ENCODE measurements at regions not wholly inside any gene's neighbourhood (a gene's known extent, or its start where the extent isn't known, plus 50 kb on each side); places are given as distances from the start of the nearest gene placed in this dataset.

- TF ChIP-seq CTCF (IDR thresholded peaks at IDR 0.05; ENCODE audit: low read depth, low read length): no peak
- CTCF ChIA-PET: no interaction called here
- Histone ChIP-seq H3K9me3 (ENCODE audit: control insufficient read depth, insufficient read depth, low read length) (no peaks in the 10 kb centered on the region), H3K27me3 (ENCODE audit: control insufficient read depth, insufficient read depth, low read length) (no peaks in the 10 kb centered on the region), H3K4me3 (ENCODE audit: low read depth, low read length) (no peak overlapping the region), H3K27ac (ENCODE audit: low read depth, low read length) (no peak overlapping the region)
- POLR2A ChIA-PET: no interaction called here
- no peak for DNase-seq (ENCODE audit: low read depth, low spot score)
Measured at GRCh38 chr3:144931590-144931989, 960.0 kb downstream of the DIPK2A start.

- POLR2A ChIA-PET: no interaction called here
- no peak for DNase-seq (ENCODE audit: low read depth, low spot score)
- H3K27ac ChIP-seq (ENCODE audit: low read depth, low read length): no peak overlapping the region
- H3K4me3 ChIP-seq (ENCODE audit: low read depth, low read length): no peak overlapping the region
- no peaks in the 10 kb centered on the region for H3K9me3 ChIP-seq (ENCODE audit: control insufficient read depth, insufficient read depth, low read length)
- CTCF ChIA-PET: no interaction called here
- no peaks in the 10 kb centered on the region for H3K27me3 ChIP-seq (ENCODE audit: control insufficient read depth, insufficient read depth, low read length)
- TF ChIP-seq CTCF (IDR thresholded peaks at IDR 0.05; ENCODE audit: low read depth, low read length): no peak
Measured at GRCh38 chr3:144942093-144942837, 970.6 kb downstream of the DIPK2A start.

GRCh38 chr3:144942838-144943197 lies 971.2 kb downstream of the DIPK2A start:
- H3K27ac ChIP-seq (ENCODE audit: low read depth, low read length): no peak overlapping the region
- no peaks in the 10 kb centered on the region for H3K27me3 ChIP-seq (ENCODE audit: control insufficient read depth, insufficient read depth, low read length)
- ChIA-PET CTCF (no interaction called here), POLR2A (no interaction called here)
- no peaks in the 10 kb centered on the region for H3K9me3 ChIP-seq (ENCODE audit: control insufficient read depth, insufficient read depth, low read length)
- no peak for TF ChIP-seq CTCF (IDR thresholded peaks at IDR 0.05; ENCODE audit: low read depth, low read length)
- no peak overlapping the region for H3K4me3 ChIP-seq (ENCODE audit: low read depth, low read length)
- DNase-seq (ENCODE audit: low read depth, low spot score): no peak

GRCh38 chr3:144947895-144948294 lies 976.3 kb downstream of the DIPK2A start:
- H3K27me3 ChIP-seq (ENCODE audit: control insufficient read depth, insufficient read depth, low read length): no peaks in the 10 kb centered on the region
- ChIA-PET POLR2A (no interaction called here), CTCF (no interaction called here)
- DNase-seq (ENCODE audit: low read depth, low spot score): no peak
- H3K9me3 ChIP-seq (ENCODE audit: control insufficient read depth, insufficient read depth, low read length): no peaks in the 10 kb centered on the region
- no peak for TF ChIP-seq CTCF (IDR thresholded peaks at IDR 0.05; ENCODE audit: low read depth, low read length)
- no peak overlapping the region for H3K27ac ChIP-seq (ENCODE audit: low read depth, low read length)
- H3K4me3 ChIP-seq (ENCODE audit: low read depth, low read length): no peak overlapping the region

- TF ChIP-seq CTCF (IDR thresholded peaks at IDR 0.05; ENCODE audit: low read depth, low read length): no peak
- ChIA-PET CTCF (no interaction called here), POLR2A (no interaction called here)
- Histone ChIP-seq H3K27ac (ENCODE audit: low read depth, low read length) (no peak overlapping the region), H3K27me3 (ENCODE audit: control insufficient read depth, insufficient read depth, low read length) (no peaks in the 10 kb centered on the region), H3K4me3 (ENCODE audit: low read depth, low read length) (no peak overlapping the region), H3K9me3 (ENCODE audit: control insufficient read depth, insufficient read depth, low read length) (no peaks in the 10 kb centered on the region)
- no peak for DNase-seq (ENCODE audit: low read depth, low spot score)
Measured at GRCh38 chr3:144948711-144949110, 977.1 kb downstream of the DIPK2A start.
